HCT116 (cell line): ENCODE measurements at regions not wholly inside any gene's neighbourhood (a gene's known extent, or its start where the extent isn't known, plus 50 kb on each side); places are given as distances from the start of the nearest gene placed in this dataset.

Experiments used
- ATAC-seq: fragments of 200-7000 bp; cut with Tn5 transposase; 2 replicates; pipeline ENCODE4 v1.9.1; 2020; ENCODE audit warnings: mild to moderate bottlenecking, moderate library complexity
- BruUV-seq: library from RNA; stranded (reverse); fragments of 400-500 nt; replicated peaks from 2 replicates; lab custom pipeline; 2021; lab: Mats Ljungman, UMichigan
- CTCF ChIA-PET: fragments of 300-600 bp; sonication (Branson Sonifier 250); formaldehyde crosslinking; loops from one replicate; lab custom pipeline; 2021; ENCODE audit warnings: antibody characterized with exemption; lab: Charles Lee
- POLR2A ChIA-PET: fragments of 300-600, 350-600 bp; sonication (Branson Sonifier 250); formaldehyde crosslinking; loops from one replicate; lab custom pipeline; 2021; ENCODE audit warnings: antibody characterized with exemption; lab: Charles Lee
- RAD21 ChIA-PET, 2 experiments: fragments of 300-600 bp; sonication (Branson Sonifier 250); formaldehyde crosslinking; loops; one replicate each; lab custom pipeline; 2023; ENCODE audit warnings: low total read pairs in 2 of 2; ENCODE audit not compliant: uncharacterized antibody in 2 of 2, unreplicated experiment in 2 of 2, low non-redundant PET in 1 of 2; lab: Charles Lee
- DNase-seq: peaks from one replicate; pipeline ENCODE4 v3.0.0-alpha.2; 2010; ENCODE audit warnings: low read depth, low spot score
- H2AFZ ChIP-seq: fragments of 200-600 bp; shearing (Covaris generic), sonication (generic); 2 replicates; pipeline ENCODE4 v1.6.1; 2017; ENCODE audit warnings: low read depth, mixed run types, mixed read lengths, antibody characterized with exemption, low read length; ENCODE audit not compliant: poor library complexity, severe bottlenecking
- H3K27ac ChIP-seq: 2 replicates; pipeline ENCODE4 v1.5.1; 2012; ENCODE audit warnings: low read depth, low read length
- H3K27me3 ChIP-seq: fragments of 200-600 bp; sonication (generic); 2 replicates; pipeline ENCODE4 v1.6.1; 2016; ENCODE audit warnings: mixed run types, low read length, mixed read lengths; ENCODE audit not compliant: insufficient read depth
- H3K36me3 ChIP-seq, 2 experiments: fragments of 200-500 bp in 1 of 2; fragments of 200-600 bp in 1 of 2; sonication (Bioruptor generic) in 1 of 2; sonication (generic) in 1 of 2; 2 replicates each; pipeline versions ENCODE4 v1.5.1 to v1.6.1; 2014 to 2016; ENCODE audit warnings: low read length in 2 of 2, inconsistent platforms in 1 of 2, mixed read lengths in 1 of 2, mixed run types in 1 of 2; ENCODE audit not compliant: insufficient read depth in 2 of 2, control insufficient read depth in 1 of 2
- H3K4me1 ChIP-seq, 2 experiments: fragments of 200-600 bp in 1 of 2; sonication (generic) in 1 of 2; 2 replicates each; pipeline versions ENCODE4 v1.5.1 to v1.6.1; 2012 to 2017; ENCODE audit warnings: low read length in 2 of 2, inconsistent platforms in 1 of 2, mild to moderate bottlenecking in 1 of 2, mixed read lengths in 1 of 2, mixed run types in 1 of 2, moderate library complexity in 1 of 2; ENCODE audit not compliant: insufficient read depth in 2 of 2, control insufficient read depth in 1 of 2
- H3K4me2 ChIP-seq: fragments of 200-600 bp; sonication (generic); 2 replicates; pipeline ENCODE4 v1.6.1; 2017; ENCODE audit warnings: mixed run types, low read length, mixed read lengths
- H3K4me3 ChIP-seq, 2 experiments: fragments of 200-600 bp in 1 of 2; sonication (generic) in 1 of 2; replicated peaks in 1 of 2; 2 replicates each; pipeline ENCODE4 v1.5.1; 2011 to 2016; ENCODE audit warnings: low read length in 2 of 2, control low read depth in 1 of 2, low read depth in 1 of 2, mild to moderate bottlenecking in 1 of 2, mixed read lengths in 1 of 2, mixed run types in 1 of 2
- H3K79me2 ChIP-seq: fragments of 200-600 bp; sonication (generic); 2 replicates; pipeline ENCODE4 v1.6.1; 2017; ENCODE audit warnings: mild to moderate bottlenecking, mixed run types, low read length, moderate library complexity, mixed read lengths; ENCODE audit not compliant: insufficient read depth
- H3K9ac ChIP-seq: fragments of 200-600 bp; sonication (generic); 2 replicates; pipeline ENCODE4 v1.6.1; 2016; ENCODE audit warnings: low read length, mixed read lengths
- H3K9me2 ChIP-seq: fragments of 200-600 bp; sonication (generic), shearing (Covaris generic); 2 replicates; pipeline ENCODE4 v1.6.1; 2017; ENCODE audit warnings: mixed run types, mild to moderate bottlenecking, moderate library complexity; ENCODE audit not compliant: insufficient read depth
- H3K9me3 ChIP-seq, 2 experiments: fragments of 200-500 bp in 1 of 2; fragments of 200-600 bp in 1 of 2; sonication (Bioruptor generic) in 1 of 2; sonication (generic) in 1 of 2; 2 replicates each; pipeline ENCODE4 v1.6.1; 2014 to 2017; ENCODE audit warnings: low read length in 2 of 2, mixed read lengths in 2 of 2, inconsistent platforms in 1 of 2, low read depth in 1 of 2, mild to moderate bottlenecking in 1 of 2, mixed run types in 1 of 2, moderate library complexity in 1 of 2; ENCODE audit not compliant: control insufficient read depth in 1 of 2, insufficient read depth in 1 of 2
- H4K20me1 ChIP-seq: fragments of 200-600 bp; sonication (generic), shearing (Covaris generic); 2 replicates; pipeline ENCODE4 v1.6.1; 2017; ENCODE audit warnings: mixed run types, mild to moderate bottlenecking, moderate library complexity; ENCODE audit not compliant: insufficient read depth
- EZH2 ChIP-seq: fragments of 200-600 bp; sonication (generic); IDR thresholded peaks from 2 replicates; pipeline ENCODE4 v1.6.1; 2017; ENCODE audit warnings: antibody characterized with exemption, mixed run types
- EZH2phosphoT487 ChIP-seq: fragments of 200-600 bp; IDR thresholded peaks from 2 replicates; pipeline ENCODE4 v1.6.1; 2018; ENCODE audit warnings: antibody characterized with exemption, borderline replicate concordance
- JUND ChIP-seq: IDR thresholded peaks from 2 replicates; pipeline ENCODE4 v1.6.1; 2012
- MAX ChIP-seq: IDR thresholded peaks from 2 replicates; pipeline ENCODE4 v1.6.1; 2012
- POLR2A ChIP-seq: IDR thresholded peaks from 2 replicates; pipeline ENCODE4 v1.7.0; 2011; ENCODE audit warnings: borderline replicate concordance; ENCODE audit not compliant: insufficient read depth, insufficient read length; ENCODE audit errors: extremely low read depth
- RAD21 ChIP-seq: IDR thresholded peaks from 2 replicates; pipeline ENCODE4 v1.6.1; 2012; ENCODE audit warnings: low read depth, mild to moderate bottlenecking
- REST ChIP-seq: IDR thresholded peaks from 2 replicates; pipeline ENCODE4 v1.6.1; 2012; ENCODE audit warnings: low read depth
- SP1 ChIP-seq: IDR thresholded peaks from 2 replicates; pipeline ENCODE4 v1.6.1; 2012; ENCODE audit warnings: low read depth
- SRF ChIP-seq: IDR thresholded peaks from 2 replicates; pipeline ENCODE4 v1.6.1; 2012; ENCODE audit warnings: low read depth
- TCF7L2 ChIP-seq: IDR thresholded peaks from 2 replicates; pipeline ENCODE4 v1.7.0; 2011; ENCODE audit warnings: borderline replicate concordance, inconsistent platforms; ENCODE audit not compliant: insufficient read depth, insufficient read length; ENCODE audit errors: extremely low read depth
- YY1 ChIP-seq: IDR thresholded peaks from 2 replicates; pipeline ENCODE4 v1.6.1; 2011; ENCODE audit warnings: low read length, low read depth, moderate library complexity, mild to moderate bottlenecking; ENCODE audit not compliant: insufficient replicate concordance; ENCODE audit errors: extremely low read depth
- intact Hi-C: fragments of 100-400 bp; cut with micrococcal nuclease; formaldehyde crosslinking; loops from 2 replicates; pipeline ENCODE4 v1.10.0; 2022
- TF ChIP-seq, protein P1 (sequence below), 3 experiments: fragments of 200-600 bp in 1 of 3; sonication (generic) in 1 of 3; IDR thresholded peaks in 2 of 3; conservative IDR thresholded peaks in 1 of 3; 2 replicates each; pipeline ENCODE4 v1.5.1; 2012 to 2017; ENCODE audit warnings: low read depth in 2 of 3, low read length in 2 of 3, antibody characterized with exemption in 1 of 3, borderline replicate concordance in 1 of 3, control low read depth in 1 of 3, mild to moderate bottlenecking in 1 of 3, mixed read lengths in 1 of 3, mixed run types in 1 of 3, moderate library complexity in 1 of 3; ENCODE audit not compliant: insufficient read depth in 1 of 3
- TF ChIP-seq, protein P2 (sequence below): IDR thresholded peaks from 2 replicates; pipeline ENCODE4 v1.6.1; 2011; ENCODE audit warnings: mild to moderate bottlenecking, low read length, moderate library complexity; ENCODE audit not compliant: insufficient replicate concordance; ENCODE audit errors: extremely low read depth

GRCh38 chr2:59871830-59872229 lies 681.6 kb downstream of the BCL11A start:
- Histone ChIP-seq H4K20me1 (no peaks in the 10 kb centered on the region), H3K9ac (no peak overlapping the region), H3K9me2 (no peaks in the 10 kb centered on the region), H3K79me2 (no peaks in the 10 kb centered on the region), H3K4me1 (no peaks in the 10 kb centered on the region), H3K27ac (no peak overlapping the region), H3K9me3 (no peaks in the 10 kb centered on the region), H2AFZ (no peak overlapping the region), H3K4me2 (no peak overlapping the region), H3K4me3 (no peak overlapping the region), H3K27me3 (no peaks in the 10 kb centered on the region), H3K36me3 (no peaks in the 10 kb centered on the region)
- BruUV-seq, result no TSS peak
- CTCF ChIA-PET, result no interaction called here
- POLR2A ChIA-PET, result no interaction called here
- ATAC-seq, result no peak
- intact Hi-C loops, result no loop called here
- TF ChIP-seq, protein P1, sequence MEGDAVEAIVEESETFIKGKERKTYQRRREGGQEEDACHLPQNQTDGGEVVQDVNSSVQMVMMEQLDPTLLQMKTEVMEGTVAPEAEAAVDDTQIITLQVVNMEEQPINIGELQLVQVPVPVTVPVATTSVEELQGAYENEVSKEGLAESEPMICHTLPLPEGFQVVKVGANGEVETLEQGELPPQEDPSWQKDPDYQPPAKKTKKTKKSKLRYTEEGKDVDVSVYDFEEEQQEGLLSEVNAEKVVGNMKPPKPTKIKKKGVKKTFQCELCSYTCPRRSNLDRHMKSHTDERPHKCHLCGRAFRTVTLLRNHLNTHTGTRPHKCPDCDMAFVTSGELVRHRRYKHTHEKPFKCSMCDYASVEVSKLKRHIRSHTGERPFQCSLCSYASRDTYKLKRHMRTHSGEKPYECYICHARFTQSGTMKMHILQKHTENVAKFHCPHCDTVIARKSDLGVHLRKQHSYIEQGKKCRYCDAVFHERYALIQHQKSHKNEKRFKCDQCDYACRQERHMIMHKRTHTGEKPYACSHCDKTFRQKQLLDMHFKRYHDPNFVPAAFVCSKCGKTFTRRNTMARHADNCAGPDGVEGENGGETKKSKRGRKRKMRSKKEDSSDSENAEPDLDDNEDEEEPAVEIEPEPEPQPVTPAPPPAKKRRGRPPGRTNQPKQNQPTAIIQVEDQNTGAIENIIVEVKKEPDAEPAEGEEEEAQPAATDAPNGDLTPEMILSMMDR (IDR thresholded peaks at IDR 0.05 in 2 of 3, conservative IDR thresholded peaks at IDR 0.05 in 1 of 3; ENCODE audit: borderline replicate concordance in 1 of 3, insufficient read depth in 1 of 3, low read depth in 2 of 3, low read length in 2 of 3), result no peak
- TF ChIP-seq TCF7L2 (no peak), JUND (no peak), EZH2 (no peak), SP1 (no peak)
- RAD21 ChIA-PET, result no interaction called here
- DNase-seq, result no peak

DNA sequence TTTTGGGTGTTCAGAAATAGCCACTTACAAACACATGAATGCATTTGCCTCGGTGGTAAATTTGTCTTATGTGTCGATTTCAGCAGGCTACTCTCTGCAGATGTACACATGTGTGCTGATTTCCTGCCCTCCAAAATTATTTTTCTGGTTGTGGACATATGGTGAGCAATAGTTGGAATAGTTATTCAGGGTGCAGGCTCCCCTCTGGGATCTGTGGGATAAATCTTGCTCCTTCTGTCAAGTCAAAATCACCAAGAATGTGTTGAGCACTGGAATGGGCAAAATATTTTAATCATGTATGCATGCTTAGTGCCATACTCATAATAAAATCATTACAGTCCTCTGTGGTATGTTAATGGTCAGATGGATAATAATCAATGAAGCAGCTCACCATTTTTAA lies 684.5 kb downstream of the BCL11A start:
- H3K9me3 ChIP-seq, result no peaks in the 10 kb centered on the region
- H3K36me3 ChIP-seq, result no peaks in the 10 kb centered on the region
- DNase-seq (no peak), ATAC-seq (no peak)
- no peak overlapping the region for H3K27ac ChIP-seq
- no peaks in the 10 kb centered on the region for H3K4me1 ChIP-seq
- intact Hi-C loops, result no loop called here
- no peaks in the 10 kb centered on the region for H4K20me1 ChIP-seq
- no peaks in the 10 kb centered on the region for H3K27me3 ChIP-seq
- H3K4me3 ChIP-seq, result no peak overlapping the region
- no peak overlapping the region for H3K9ac ChIP-seq
- H3K4me2 ChIP-seq, result no peak overlapping the region
- H3K79me2 ChIP-seq, result no peaks in the 10 kb centered on the region
- CTCF ChIA-PET, result no interaction called here
- no TSS peak for BruUV-seq
- RAD21 ChIA-PET, result no interaction called here
- POLR2A ChIA-PET, result no interaction called here
- no peaks in the 10 kb centered on the region for H3K9me2 ChIP-seq
- H2AFZ ChIP-seq, result no peak overlapping the region
- no peak for TF ChIP-seq MAX
- no peak for TF ChIP-seq JUND
- no peak for TF ChIP-seq SRF
- TF ChIP-seq REST, result no peak
- no peak for TF ChIP-seq YY1
- TF ChIP-seq POLR2A, result no peak
- no peak for TF ChIP-seq SP1
- TF ChIP-seq, protein P2, sequence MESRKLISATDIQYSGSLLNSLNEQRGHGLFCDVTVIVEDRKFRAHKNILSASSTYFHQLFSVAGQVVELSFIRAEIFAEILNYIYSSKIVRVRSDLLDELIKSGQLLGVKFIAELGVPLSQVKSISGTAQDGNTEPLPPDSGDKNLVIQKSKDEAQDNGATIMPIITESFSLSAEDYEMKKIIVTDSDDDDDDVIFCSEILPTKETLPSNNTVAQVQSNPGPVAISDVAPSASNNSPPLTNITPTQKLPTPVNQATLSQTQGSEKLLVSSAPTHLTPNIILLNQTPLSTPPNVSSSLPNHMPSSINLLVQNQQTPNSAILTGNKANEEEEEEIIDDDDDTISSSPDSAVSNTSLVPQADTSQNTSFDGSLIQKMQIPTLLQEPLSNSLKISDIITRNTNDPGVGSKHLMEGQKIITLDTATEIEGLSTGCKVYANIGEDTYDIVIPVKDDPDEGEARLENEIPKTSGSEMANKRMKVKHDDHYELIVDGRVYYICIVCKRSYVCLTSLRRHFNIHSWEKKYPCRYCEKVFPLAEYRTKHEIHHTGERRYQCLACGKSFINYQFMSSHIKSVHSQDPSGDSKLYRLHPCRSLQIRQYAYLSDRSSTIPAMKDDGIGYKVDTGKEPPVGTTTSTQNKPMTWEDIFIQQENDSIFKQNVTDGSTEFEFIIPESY, result no peak
- TF ChIP-seq RAD21, result no peak
- TF ChIP-seq EZH2phosphoT487, result no peak
